Naive thymus-derived CD4-positive, alpha-beta T cell (primary cell): ENCODE measurements at regions not wholly inside any gene's neighbourhood (a gene's known extent, or its start where the extent isn't known, plus 50 kb on each side); places are given as distances from the start of the nearest gene placed in this dataset.
"Not testable (repeated sequence)": the region's sequence is repeated elsewhere in the genome, so short reads cannot be mapped to it uniquely, and the experiment has no call there.

ENCODE experiments used
- ATAC-seq: fragments of 150-1000 bp; cut with Tn5 transposase; 2 replicates; pipeline ENCODE4 v1.10.0; 2021; ENCODE audit warnings: mild to moderate bottlenecking, moderate library complexity
- CTCF ChIA-PET: fragments of 350-600 bp; sonication (Branson Sonifier 250); formaldehyde crosslinking; loops from one replicate; lab custom pipeline; 2021; ENCODE audit warnings: antibody characterized with exemption; lab: Charles Lee
- POLR2A ChIA-PET: fragments of 350-600 bp; sonication (Branson Sonifier 250); formaldehyde crosslinking; loops from one replicate; lab custom pipeline; 2021; ENCODE audit warnings: antibody characterized with exemption, inconsistent platforms; lab: Charles Lee
- DNase-seq, 9 donors: peaks; one replicate each; pipeline versions ENCODE4 v3.0.0 to v3.0.0-alpha.2; 2020 to 2022; ENCODE audit warnings: mixed read lengths in 1 of 9
- H3K27ac ChIP-seq: one replicate; pipeline ENCODE4 v1.7.0; 2013; ENCODE audit warnings: mild to moderate bottlenecking, low read depth, low read length, moderate library complexity
- H3K27me3 ChIP-seq, 2 donors: one replicate each; pipeline ENCODE4 v1.7.0; 2013; ENCODE audit warnings: low read length in 2 of 2, mild to moderate bottlenecking in 2 of 2, moderate library complexity in 2 of 2; ENCODE audit not compliant: control insufficient read depth in 2 of 2, insufficient read depth in 2 of 2
- H3K36me3 ChIP-seq, 3 experiments: 1 replicate in 2 of 3; 2 replicates in 1 of 3; pipeline ENCODE4 v1.7.0; 2013; ENCODE audit warnings: low read length in 3 of 3, mild to moderate bottlenecking in 3 of 3, moderate library complexity in 1 of 3; ENCODE audit not compliant: insufficient read depth in 3 of 3, control insufficient read depth in 2 of 3
- H3K4me1 ChIP-seq, 2 donors: one replicate each; pipeline ENCODE4 v1.7.0; 2013; ENCODE audit warnings: low read length in 2 of 2, mild to moderate bottlenecking in 2 of 2, moderate library complexity in 1 of 2; ENCODE audit not compliant: control insufficient read depth in 2 of 2, insufficient read depth in 2 of 2
- H3K4me3 ChIP-seq: 2 replicates; pipeline ENCODE4 v1.7.0; 2013; ENCODE audit warnings: mild to moderate bottlenecking, low read length
- H3K9me3 ChIP-seq, 3 experiments: 1 replicate in 2 of 3; 2 replicates in 1 of 3; pipeline ENCODE4 v1.7.0; 2013; ENCODE audit warnings: low read length in 3 of 3; ENCODE audit not compliant: control insufficient read depth in 2 of 3
- H3K27ac Mint-ChIP-seq, 9 donors: one replicate each; pipeline ENCODE4 v1.8.0; 2020 to 2022; ENCODE audit warnings: mixed read lengths in 9 of 9, mild to moderate bottlenecking in 8 of 9, moderate library complexity in 5 of 9, inconsistent platforms in 2 of 9
- H3K27me3 Mint-ChIP-seq, 5 donors: one replicate each; pipeline ENCODE4 v1.8.0; 2021 to 2022; ENCODE audit warnings: mixed read lengths in 5 of 5, mild to moderate bottlenecking in 1 of 5
- H3K36me3 Mint-ChIP-seq, 5 donors: one replicate each; pipeline ENCODE4 v1.8.0; 2020 to 2022; ENCODE audit warnings: mixed read lengths in 5 of 5, mild to moderate bottlenecking in 3 of 5, inconsistent platforms in 1 of 5
- H3K4me1 Mint-ChIP-seq, 7 donors: one replicate each; pipeline ENCODE4 v1.8.0; 2020 to 2022; ENCODE audit warnings: mixed read lengths in 7 of 7, mild to moderate bottlenecking in 3 of 7, inconsistent platforms in 1 of 7
- H3K4me3 Mint-ChIP-seq, 10 donors: one replicate each; pipeline ENCODE4 v1.8.0; 2020 to 2022; ENCODE audit warnings: mild to moderate bottlenecking in 10 of 10, mixed read lengths in 10 of 10, moderate library complexity in 6 of 10, inconsistent platforms in 2 of 10
- H3K9me3 Mint-ChIP-seq, 11 donors: one replicate each; pipeline ENCODE4 v1.8.0; 2020 to 2022; ENCODE audit warnings: mixed read lengths in 11 of 11, mild to moderate bottlenecking in 4 of 11, inconsistent platforms in 1 of 11, moderate library complexity in 1 of 11
- intact Hi-C, 2 donors: fragments of 100-400 bp; cut with micrococcal nuclease; formaldehyde crosslinking; loops; one replicate each; pipeline ENCODE4 v1.15.1; 2023

GRCh38 chr12:89151536-89151935 lies 200.8 kb downstream of the DUSP6 start:
- no peaks in the 10 kb centered on the region for H3K36me3 ChIP-seq
- no peak overlapping the region for H3K4me3 Mint-ChIP-seq
- H3K4me1 Mint-ChIP-seq, result peaks cover 0 to 14% (median 2%) of the 10 kb centered on the region in 7 donors
- ChIA-PET CTCF (no interaction called here), POLR2A (no interaction called here)
- H3K36me3 Mint-ChIP-seq, result peaks cover 3 to 34% (median 4%) of the 10 kb centered on the region in 5 donors
- no peaks in the 10 kb centered on the region for H3K27me3 Mint-ChIP-seq
- no peaks in the 10 kb centered on the region for H3K4me1 ChIP-seq
- H3K27ac Mint-ChIP-seq, result no peak overlapping the region
- no peak for DNase-seq
- no peak overlapping the region for H3K27ac ChIP-seq
- H3K9me3 Mint-ChIP-seq, result peaks cover 0 to 27% (median 7%) of the 10 kb centered on the region in 11 donors
- intact Hi-C loops, result no loop called here
- no peak for ATAC-seq
- no peak overlapping the region for H3K4me3 ChIP-seq
- no peaks in the 10 kb centered on the region for H3K27me3 ChIP-seq
- no peaks in the 10 kb centered on the region for H3K9me3 ChIP-seq

- peaks cover 0 to 27% (median 7%) of the 10 kb centered on the region in 11 donors for H3K9me3 Mint-ChIP-seq
- POLR2A ChIA-PET, CTCF ChIA-PET: not testable (repeated sequence)
Observed at GRCh38 chr12:89150789-89151188, 201.5 kb downstream of the DUSP6 start.

GRCh38 chr12:89140602-89141238 lies 211.6 kb downstream of the DUSP6 start:
- H3K4me1 Mint-ChIP-seq, result peaks cover 0 to 30% (median 0%) of the 10 kb centered on the region in 7 donors
- H3K4me3 Mint-ChIP-seq, result no peak overlapping the region

More at GRCh38 chr12:89150789-89151188, 201.5 kb downstream of the DUSP6 start:
- intact Hi-C loops, H3K27ac ChIP-seq, H3K4me3 Mint-ChIP-seq, ATAC-seq, H3K27me3 ChIP-seq, H3K4me1 Mint-ChIP-seq, H3K36me3 ChIP-seq, H3K9me3 ChIP-seq, DNase-seq, H3K27me3 Mint-ChIP-seq, H3K27ac Mint-ChIP-seq, H3K4me3 ChIP-seq, H3K4me1 ChIP-seq: not testable (repeated sequence)
- peaks cover 3 to 32% (median 4%) of the 10 kb centered on the region in 5 donors for H3K36me3 Mint-ChIP-seq

GRCh38 chr12:89140141-89140540 lies 212.2 kb downstream of the DUSP6 start:
- no peaks in the 10 kb centered on the region for H3K27me3 ChIP-seq
- no peak overlapping the region for H3K27ac ChIP-seq
- CTCF ChIA-PET, result no interaction called here
- no peaks in the 10 kb centered on the region for H3K9me3 ChIP-seq
- POLR2A ChIA-PET, result no interaction called here
- no peaks in the 10 kb centered on the region for H3K4me1 ChIP-seq
- H3K9me3 Mint-ChIP-seq, result no peaks in the 10 kb centered on the region
- no peaks in the 10 kb centered on the region for H3K27me3 Mint-ChIP-seq
- H3K36me3 Mint-ChIP-seq, result peaks cover 0 to 2% (median 0%) of the 10 kb centered on the region in 5 donors
- ATAC-seq (no peak), DNase-seq (no peak)
- H3K4me1 Mint-ChIP-seq, result peaks cover 0 to 32% (median 0%) of the 10 kb centered on the region in 7 donors
- H3K36me3 ChIP-seq, result no peaks in the 10 kb centered on the region
- no peak overlapping the region for H3K4me3 Mint-ChIP-seq
- intact Hi-C loops, result no loop called here
- no peak overlapping the region for H3K27ac Mint-ChIP-seq
- no peak overlapping the region for H3K4me3 ChIP-seq

More at GRCh38 chr12:89140602-89141238, 211.6 kb downstream of the DUSP6 start:
- Mint-ChIP-seq H3K9me3 (no peaks in the 10 kb centered on the region), H3K27ac (no peak overlapping the region), H3K36me3 (peaks cover 0 to 4% (median 0%) of the 10 kb centered on the region in 5 donors), H3K27me3 (no peaks in the 10 kb centered on the region)
- POLR2A ChIA-PET, result no interaction called here
- H3K36me3 ChIP-seq, result no peaks in the 10 kb centered on the region
- no peak for DNase-seq
- no peaks in the 10 kb centered on the region for H3K4me1 ChIP-seq
- CTCF ChIA-PET, result no interaction called here
- no peak for ATAC-seq
- no peak overlapping the region for H3K27ac ChIP-seq
- H3K9me3 ChIP-seq, result no peaks in the 10 kb centered on the region
- intact Hi-C loops, result no loop called here
- no peak overlapping the region for H3K4me3 ChIP-seq
- H3K27me3 ChIP-seq, result no peaks in the 10 kb centered on the region

- Histone ChIP-seq H3K4me3 (no peak overlapping the region), H3K27ac (no peak overlapping the region), H3K9me3 (no peaks in the 10 kb centered on the region), H3K36me3 (no peaks in the 10 kb centered on the region), H3K4me1 (no peaks in the 10 kb centered on the region), H3K27me3 (no peaks in the 10 kb centered on the region)
- H3K27me3 Mint-ChIP-seq, result no peaks in the 10 kb centered on the region
- H3K36me3 Mint-ChIP-seq, result peaks cover 0 to 2% (median 0%) of the 10 kb centered on the region in 5 donors
- CTCF ChIA-PET, result no interaction called here
- H3K9me3 Mint-ChIP-seq, result no peaks in the 10 kb centered on the region
- no peak for ATAC-seq
- no peak overlapping the region for H3K27ac Mint-ChIP-seq
- H3K4me3 Mint-ChIP-seq, result no peak overlapping the region
- POLR2A ChIA-PET, result no interaction called here
- peaks cover 0 to 32% (median 0%) of the 10 kb centered on the region in 7 donors for H3K4me1 Mint-ChIP-seq
- no peak for DNase-seq
- intact Hi-C loops, result no loop called here
Observed at GRCh38 chr12:89139390-89139789, 212.9 kb downstream of the DUSP6 start.

- ChIA-PET CTCF (no interaction called here), POLR2A (no interaction called here)
- intact Hi-C loops, result no loop called here
- peaks cover 0 to 32% (median 0%) of the 10 kb centered on the region in 7 donors for H3K4me1 Mint-ChIP-seq
- H3K36me3 Mint-ChIP-seq, result peaks cover 0 to 2% (median 0%) of the 10 kb centered on the region in 5 donors
- H3K4me3 ChIP-seq, result no peak overlapping the region
- ATAC-seq (no peak), DNase-seq (no peak)
- H3K9me3 ChIP-seq, result no peaks in the 10 kb centered on the region
- no peaks in the 10 kb centered on the region for H3K27me3 Mint-ChIP-seq
- H3K27ac ChIP-seq, result no peak overlapping the region
- H3K4me1 ChIP-seq, result no peaks in the 10 kb centered on the region
- H3K27ac Mint-ChIP-seq, result peak overlapping the region in 1 of 9 donors; percentile 71
- peak overlapping the region in 1 of 10 donors; percentile 58 for H3K4me3 Mint-ChIP-seq
- H3K9me3 Mint-ChIP-seq, result no peaks in the 10 kb centered on the region
- H3K36me3 ChIP-seq, result no peaks in the 10 kb centered on the region
- no peaks in the 10 kb centered on the region for H3K27me3 ChIP-seq
Observed at GRCh38 chr12:89138048-89138852, 214.1 kb downstream of the DUSP6 start.
